GM03348 (cell line): ENCODE measurements at regions not wholly inside any gene's neighbourhood (a gene's known extent, or its start where the extent isn't known, plus 50 kb on each side); places are given as distances from the start of the nearest gene placed in this dataset.
A peak's percentile ranks its signal among the peaks of the same experiment; 100 is the strongest.
"Not testable (repeated sequence)": the region's sequence is repeated elsewhere in the genome, so short reads cannot be mapped to it uniquely, and the experiment has no call there.

Experiments used
- DNase-seq: peaks from one replicate; pipeline ENCODE4 v3.0.0; 2012; ENCODE audit warnings: low spot score

DNA sequence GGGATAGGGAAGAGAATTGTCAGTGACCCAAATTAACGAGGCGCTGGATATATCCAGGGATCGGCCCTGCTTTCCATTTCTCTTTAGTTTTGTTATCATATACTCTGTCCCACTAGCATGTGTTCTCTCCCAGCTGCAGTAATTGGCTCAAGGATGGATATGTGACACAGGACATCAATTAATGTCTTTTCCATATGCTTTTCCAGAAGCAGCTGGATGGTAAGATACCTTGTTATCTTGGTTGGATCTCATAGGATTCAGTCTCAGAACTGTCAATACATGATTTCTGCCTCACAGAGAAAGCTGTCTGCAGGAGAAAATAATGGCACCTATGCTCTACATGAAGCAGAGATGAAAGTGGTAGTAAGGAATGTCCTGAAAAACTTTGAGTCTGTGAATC, 157.1 kb upstream of the SPRY2 start:
- DNase-seq, result no peak

DNA sequence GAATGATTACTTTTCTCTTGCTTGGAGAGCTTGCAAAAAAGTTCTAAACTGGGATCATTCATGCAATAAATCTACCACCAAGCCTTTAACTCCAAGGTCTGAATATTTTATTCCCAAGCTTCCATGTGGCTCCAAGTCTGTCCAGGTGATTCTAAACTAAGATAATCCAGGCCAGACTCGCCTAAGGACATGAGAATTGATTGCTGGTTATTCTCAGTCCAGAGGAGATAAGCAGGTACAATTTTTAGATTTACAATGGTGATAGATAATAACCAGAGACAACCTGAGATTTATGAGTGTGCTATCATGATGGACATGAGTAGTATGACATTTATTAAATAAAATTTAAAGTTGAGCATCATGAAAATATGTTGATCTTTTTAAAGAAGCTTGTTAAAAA, 156.5 kb upstream of the SPRY2 start:
- no peak for DNase-seq

DNA sequence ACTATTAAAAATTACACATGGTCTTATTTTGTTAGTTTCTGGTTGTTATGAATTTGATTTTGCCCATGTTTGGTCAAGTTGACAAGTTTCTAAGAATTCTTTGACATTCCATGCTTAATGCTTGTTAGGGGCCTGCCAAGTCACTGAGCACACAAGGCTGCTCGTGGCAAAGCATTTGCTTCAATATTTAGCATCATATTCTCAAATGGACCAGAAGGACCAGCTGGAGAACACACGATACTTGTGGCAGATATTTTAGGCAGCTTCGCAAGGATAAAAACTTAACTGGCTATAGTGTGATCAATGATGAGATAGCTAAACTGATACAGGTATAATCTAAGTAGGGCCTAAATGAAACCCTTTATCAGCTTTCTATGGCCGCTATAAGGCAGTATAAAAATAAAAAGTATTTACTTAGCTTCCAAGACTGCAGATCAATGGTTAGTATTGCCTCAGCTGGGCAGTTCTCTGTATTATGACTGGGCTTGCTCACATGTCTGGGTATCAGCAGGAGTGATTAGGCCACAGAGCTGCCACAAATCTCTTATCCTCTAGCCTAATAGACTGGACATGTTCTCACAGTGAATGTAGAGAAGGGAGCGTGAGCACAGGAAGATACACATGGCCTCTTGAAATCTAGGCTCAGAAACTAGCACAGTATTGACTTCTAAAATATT, 155.9 kb upstream of the SPRY2 start:
- DNase-seq, result no peak

DNA sequence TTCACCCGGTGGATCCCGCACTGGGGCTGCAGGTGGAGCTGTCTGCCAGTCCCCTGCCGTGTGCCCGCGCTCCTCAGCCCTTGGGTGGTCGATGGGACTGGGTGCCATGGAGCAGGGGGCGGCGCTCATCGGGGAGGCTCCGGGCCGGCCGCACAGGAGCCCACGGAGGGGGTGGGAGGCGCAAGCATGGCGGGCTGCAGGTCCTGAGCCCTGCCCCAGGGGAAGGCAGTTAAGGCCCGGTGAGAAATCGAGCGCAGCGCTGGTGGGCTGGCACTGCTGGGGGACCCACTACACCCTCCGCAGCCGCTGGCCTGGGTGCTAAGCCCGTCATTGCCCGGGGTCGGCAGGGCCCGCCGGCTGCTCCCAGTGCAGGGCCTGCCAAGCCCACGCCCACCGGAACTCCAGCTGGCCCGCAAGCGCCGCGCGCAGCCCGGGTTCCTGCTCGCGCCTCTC, 149.6 kb upstream of the SPRY2 start:
- not testable (repeated sequence) for DNase-seq

DNA sequence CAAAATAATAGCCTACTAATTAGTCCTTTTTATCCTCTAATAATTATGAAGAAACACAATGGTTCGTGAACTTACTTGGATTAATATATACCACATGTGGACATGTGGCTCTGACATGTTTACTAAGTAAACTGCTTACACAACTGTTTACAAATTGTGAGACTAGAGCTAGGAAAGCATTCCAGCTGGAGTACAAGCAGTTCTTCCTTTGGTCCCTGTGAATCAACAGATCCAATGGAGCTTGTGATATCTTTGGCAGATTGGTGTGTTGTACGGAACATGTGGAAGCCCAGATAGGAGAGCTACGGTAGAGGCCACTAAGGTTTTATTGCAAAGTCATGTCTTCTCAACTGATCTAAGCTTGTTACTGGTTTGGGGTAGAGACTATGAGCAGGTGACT, 145.5 kb upstream of the SPRY2 start:
- DNase-seq, result no peak

DNA sequence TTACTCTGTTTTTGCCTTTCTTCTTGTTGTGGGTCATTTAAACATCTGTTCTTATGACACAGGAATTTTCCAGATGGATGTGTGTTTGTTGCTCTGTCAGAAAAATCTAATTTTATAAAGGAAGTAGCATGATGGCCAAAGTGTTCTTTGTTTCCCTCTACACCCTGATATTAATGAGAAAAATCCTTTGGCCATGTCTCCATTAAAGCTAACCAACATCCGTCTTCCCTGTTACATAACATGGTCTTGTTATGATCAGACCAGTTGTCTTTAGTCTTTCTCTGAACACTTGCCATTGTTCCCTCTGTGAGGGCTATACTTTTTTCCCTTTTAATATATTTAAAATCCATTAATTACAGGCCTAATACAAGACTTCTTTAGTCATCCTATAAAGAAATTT, 142.2 kb upstream of the SPRY2 start:
- DNase-seq, result no peak

DNA sequence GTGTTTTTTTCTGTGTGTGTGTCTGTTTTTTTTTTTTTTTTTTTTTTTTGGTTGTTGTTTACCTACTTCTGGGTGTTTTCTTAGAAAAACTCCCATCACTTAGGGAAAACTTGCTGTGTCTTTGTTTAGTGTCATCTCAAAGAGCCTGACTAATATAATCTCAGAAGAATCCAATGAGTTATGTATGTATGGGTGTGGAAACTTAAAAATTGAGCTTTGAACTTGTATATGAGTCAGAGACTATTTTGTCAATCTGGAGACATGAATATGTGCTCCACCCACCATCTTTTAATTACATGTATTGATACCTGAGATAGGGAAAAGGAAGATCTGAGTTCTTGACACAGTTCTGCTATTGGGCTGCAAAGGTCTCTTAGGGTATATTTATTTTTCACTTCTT, 140.7 kb upstream of the SPRY2 start:
- no peak for DNase-seq

DNA sequence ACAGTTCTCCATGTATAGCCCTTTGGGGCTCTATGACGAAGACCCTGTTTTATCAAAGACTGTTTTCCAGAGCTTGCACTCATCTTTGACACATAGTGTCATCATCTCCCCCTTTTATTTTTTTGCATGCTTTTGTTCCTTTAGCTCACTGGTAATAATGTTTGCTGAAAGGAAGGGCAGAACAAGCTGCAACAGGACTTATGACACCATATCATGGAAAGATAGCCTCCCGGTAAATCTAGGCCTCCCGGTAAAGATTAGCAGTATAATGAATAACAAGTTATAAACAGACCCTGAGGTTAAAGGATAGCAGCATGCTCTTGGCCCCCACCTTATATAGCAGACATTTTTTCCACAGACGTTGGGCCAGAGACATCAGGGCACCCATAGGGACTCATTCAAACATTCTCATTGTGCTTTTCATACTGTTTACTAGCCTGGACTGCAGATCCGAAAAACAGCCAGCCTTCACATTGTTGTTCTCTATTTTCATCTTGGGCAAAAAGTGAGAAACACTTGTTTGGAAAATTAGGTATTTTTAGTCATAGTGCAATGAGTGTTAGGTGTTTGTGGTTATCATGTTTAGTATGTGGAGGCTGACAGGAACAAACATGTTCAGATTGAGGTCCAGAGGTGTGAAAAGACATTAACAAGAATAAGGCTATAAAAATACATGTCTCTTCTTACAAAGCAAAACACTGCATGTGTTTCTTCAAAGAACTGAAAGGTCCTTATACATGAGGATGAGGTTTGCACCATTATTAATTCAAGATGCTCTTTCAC, 136.9 kb upstream of the SPRY2 start:
- no peak for DNase-seq

DNA sequence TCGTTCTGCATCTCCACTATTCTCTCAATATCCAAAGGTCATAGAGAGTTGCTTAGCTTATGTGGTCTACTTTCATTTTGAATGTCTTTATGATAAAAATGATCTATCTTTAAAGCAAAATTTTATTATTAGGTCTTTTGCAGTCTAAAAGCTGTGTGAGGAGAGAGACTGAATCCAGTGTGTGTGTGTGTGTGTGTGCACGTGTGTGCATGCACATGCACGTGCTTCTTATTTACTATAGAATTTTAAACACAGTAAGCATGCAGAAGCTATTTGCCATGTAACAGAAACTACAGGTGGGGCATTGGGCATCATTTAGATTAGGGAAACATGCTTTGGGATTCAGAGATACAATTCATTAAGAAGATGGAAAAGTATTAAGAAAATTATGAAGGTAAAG, 136.0 kb upstream of the SPRY2 start:
- no peak for DNase-seq

DNA sequence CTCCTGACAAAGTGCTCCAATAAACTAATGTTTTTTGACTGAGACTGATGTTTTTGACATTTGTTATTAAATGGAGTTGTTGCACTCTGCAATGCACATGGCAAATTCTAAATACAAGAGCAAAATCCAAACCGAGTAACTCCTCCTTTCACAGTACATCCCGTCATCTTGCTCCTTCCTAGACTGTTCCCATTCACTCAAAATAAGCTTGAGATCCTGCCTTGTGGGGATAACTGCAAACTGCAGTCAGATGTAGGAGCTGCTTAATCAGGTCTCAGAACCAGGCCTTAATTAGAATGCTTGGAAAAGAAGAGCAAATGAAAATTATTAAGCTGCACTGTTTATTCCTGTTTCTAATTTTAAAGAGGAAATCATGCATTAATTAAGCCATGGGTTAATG, 134.8 kb upstream of the SPRY2 start:
- DNase-seq, result no peak

DNA sequence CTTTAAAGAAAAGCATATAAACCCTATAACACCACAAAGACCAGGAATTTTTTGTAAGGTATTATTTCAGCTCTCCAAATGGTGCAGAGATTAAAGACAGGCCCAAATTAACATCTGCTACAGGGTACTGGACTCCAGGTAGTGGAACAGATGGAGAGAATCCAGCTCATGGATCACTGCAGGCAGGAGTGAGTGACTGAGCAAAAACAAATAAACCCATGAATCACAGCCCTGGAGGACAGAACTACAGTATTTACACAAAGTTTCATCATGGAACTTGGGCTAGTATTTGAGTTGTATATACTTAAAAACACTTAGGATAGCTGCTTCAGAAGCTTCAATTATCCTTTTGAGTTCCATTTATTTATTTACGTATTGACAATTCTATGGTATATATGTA, 132.8 kb upstream of the SPRY2 start:
- no peak for DNase-seq

DNA sequence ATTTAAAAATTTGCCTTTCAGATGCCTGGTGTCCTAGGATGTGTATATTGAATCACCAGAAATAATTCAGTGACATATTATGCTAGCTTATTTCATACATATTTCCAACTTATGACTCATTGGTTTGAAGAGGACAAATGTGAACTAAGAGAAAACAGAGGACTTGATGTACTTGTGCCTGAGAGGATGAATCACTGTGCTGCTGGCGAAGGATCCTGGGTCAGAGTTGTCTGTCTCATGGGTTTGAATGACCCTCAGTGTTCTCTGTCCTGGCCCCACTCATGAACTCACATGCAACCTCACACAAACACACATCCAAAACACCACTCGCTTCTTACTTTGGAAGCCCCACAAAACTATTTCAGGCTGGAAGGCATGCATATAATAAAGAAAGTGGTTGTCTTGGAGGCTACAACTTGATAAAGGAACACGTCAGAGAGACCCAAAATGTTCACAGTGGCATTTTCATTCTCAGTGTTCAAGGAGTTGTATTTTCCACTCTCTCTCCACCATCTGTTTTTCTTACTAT, 129.0 kb upstream of the SPRY2 start:
- DNase-seq, result peak; percentile 13

DNA sequence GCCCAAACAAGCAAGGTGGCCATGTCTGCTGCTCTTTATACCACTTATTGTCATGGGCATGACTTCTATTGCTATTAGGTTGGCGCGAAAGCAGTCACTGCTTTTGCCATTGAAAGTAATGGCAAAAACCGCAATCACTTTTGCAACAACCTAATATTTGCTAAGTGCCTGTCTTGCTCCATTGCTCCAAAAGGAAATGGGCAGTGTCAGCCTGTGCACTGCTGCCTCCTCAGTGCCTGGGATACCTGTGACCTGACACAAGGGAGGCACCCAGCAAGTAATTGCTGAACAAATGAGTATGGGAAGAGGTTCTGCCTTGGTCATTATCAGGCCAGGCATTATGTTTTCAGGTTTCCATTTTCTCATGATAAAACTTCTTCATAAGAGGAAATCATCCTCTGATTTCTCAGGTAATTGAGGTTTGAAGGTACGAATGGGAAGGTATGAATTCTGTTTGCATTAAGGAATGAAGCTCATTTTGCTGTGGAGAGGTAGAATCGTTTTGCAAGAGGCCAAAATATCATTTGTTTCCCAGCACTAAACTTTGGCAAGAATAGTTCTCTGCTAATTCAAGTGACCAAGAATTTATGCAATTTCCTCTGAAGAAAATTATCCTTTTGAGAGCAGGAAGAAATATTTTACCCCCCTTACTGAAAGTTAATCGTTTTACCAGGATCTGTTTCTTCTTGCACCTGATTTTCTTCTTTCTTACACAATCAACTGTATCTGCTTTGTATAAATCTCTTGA, 128.4 kb upstream of the SPRY2 start:
- DNase-seq, result no peak

DNA sequence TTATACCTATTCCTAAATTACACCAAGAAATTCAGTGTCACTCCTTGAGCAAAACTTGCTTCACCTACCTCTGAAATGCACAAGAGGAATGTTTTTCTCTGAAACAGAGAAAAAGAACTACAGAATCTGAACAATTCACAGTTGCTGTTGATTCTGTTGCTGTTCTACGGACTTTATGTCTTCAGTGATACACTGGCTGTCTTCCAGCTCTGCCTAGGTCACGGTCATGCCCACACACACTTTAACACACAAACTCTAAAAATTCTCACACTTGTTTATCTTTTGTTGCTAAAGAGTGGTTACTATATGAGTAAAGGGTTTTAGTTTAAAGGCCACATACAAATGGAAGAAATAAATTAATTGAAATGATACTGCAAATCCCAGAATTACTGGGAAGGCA, 124.4 kb upstream of the SPRY2 start:
- no peak for DNase-seq

DNA sequence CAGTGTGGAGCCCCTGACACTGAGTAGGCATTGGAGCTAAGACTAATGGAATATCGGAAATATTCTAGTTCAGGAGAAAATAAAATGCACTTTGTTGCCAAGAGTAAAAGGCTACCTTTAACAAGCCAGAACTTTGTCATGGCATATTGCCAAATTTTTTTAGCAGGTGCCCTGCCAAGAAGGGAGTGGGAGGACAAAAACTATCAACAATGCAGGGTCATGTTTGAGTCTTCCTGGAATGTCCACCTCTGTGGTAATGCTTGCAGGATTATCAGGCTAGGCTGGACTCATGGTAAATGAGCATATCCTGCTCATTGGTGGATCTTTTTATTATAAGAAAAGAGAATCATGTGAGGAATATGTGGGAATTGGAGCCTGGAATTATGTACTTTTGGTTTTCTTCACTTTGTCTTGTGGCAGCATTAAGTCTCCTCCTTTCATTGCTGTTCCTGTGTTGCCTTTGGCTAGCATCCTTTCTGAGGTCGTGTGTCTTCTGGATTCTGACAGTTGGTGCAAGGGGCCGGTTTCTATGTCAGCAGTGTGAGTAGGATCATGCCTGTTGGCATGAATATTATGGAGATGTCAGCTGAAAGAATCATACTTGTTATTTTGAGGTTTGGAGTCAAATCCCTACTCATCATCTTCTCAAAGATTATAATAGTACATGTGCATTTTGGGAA, 122.9 kb upstream of the SPRY2 start:
- DNase-seq, result no peak

DNA sequence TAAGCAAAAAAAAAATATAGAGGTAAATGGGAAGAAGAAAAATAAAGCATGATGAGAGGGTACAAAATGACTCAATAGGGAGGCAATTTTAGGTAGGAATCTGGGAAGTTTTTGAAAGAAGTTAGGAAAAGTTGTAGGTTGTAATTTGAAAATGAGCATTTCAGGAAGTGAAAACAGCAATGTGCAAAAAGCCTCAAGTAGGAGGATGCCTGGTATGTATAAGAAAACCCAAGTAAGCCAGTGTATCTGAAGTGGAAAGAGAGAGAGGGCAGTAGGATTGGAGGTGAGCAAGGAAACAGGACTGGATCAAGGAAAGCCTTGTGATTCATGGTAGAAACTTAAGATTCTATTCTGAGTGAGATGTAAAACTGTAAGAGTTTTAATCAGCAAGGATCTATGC, 121.6 kb upstream of the SPRY2 start:
- no peak for DNase-seq

DNA sequence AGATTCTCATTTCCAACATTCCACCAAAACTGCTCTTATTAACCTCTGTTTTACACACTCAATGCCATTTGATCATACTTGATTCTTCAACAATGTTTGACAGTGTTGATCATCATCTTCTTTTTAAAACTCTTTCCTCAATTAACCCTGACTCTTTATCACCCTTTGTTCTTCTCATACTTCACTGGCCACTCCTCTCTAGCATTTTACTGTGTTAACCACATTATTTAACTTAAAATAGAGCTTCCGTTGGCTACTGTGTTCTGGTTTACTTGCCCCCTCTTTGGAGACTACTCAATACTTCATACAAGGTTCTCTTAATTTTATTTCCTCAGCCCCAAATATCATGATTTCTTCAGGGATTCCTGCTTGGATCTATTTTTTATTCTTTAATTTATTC, 121.1 kb upstream of the SPRY2 start:
- DNase-seq, result no peak

DNA sequence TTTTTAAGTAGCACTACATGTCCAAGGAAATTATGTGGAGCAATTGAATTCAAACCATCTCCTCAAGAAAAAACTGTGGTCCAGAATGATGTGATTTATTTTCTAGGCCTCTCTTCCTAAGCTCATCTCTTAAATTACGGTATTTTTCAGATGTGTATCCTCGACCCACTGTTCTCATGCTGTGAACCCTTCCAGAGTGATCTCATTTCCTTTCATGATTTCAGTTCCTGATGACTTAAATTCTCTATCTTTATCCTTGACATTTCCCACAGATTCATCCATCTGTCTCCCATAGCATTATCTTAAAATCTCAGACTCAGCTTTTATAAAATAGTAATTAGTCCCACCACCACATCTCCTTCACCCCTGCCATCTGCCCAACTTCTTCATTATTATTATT, 117.6 kb upstream of the SPRY2 start:
- no peak for DNase-seq

DNA sequence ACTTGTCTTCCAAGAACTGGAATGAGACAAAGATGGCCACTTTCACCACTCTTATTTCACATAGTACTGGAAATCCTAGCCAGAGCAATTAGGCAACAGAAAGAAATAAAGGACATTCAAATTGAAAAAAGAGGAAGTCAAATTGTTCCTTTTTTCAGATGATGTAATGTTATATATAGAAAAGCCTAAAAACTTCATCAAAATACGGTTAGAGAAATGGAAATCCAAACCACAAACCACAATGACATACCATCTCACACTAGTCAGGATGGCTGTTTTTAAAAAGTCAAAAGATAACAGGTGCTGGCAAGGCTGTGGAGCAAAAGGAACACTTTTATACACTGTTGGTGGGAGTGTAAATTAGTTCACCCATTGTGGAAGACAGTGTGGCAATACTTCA, 113.3 kb upstream of the SPRY2 start:
- no peak for DNase-seq

DNA sequence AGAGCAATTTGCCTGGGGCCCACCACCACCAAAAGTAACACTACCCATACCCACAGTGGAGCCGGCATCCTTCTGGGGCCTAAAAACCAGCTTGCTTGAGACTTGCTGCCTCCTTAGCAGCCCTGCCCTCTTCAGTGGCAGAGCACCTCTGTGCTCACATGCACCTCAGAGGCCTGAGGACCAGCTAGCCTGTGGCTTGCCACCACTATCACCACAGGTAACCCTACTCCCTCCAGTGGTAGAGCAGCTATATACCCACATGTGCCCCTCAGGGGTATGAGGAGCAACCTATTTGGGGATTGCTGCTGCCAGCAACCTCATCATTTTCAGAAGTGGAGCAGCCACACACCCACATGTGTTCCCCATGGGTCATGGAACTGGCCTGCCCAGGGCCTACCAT, 111.4 kb upstream of the SPRY2 start:
- DNase-seq, result no peak

DNA sequence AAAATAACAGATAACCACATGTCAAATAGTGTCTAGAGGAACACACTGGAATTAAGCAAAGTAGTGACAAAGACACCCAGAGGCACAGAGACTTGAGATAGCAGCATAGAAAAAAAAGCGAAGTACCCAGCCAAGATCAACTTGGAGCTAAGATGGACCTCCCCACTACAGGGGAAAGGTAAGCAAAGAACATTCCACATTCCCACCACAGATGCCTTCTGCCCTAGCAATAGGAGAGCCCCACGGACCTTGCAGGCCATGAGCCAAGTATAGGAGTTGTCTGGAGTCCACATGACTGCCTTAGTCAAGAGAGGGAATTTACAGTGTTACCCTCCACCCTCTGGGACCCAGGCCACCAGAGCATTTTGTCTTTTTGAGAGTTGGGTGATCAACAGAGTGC, 110.7 kb upstream of the SPRY2 start:
- no peak for DNase-seq

DNA sequence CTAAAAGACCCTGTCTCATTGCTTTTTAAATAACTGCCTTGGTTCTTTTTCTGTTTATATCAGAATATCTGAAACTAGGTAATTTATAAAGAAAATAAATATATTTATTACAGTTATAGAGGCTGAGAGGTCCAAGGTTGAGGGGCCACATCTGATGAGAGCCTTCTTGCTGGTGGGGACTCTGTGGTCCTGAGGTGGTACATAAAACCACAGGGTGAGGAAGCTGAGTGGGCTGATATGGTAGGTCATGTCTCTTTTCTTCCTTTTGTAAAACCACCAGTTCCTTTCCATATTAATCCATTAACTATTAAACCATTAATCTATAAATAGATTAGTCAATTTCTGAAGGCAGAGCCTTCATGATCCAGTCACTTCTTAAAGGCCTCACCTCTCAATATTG, 109.5 kb upstream of the SPRY2 start:
- DNase-seq, result no peak
